Common myeloid progenitor, CD34-positive (primary cell): ENCODE measurements at regions not wholly inside any gene's neighbourhood (a gene's known extent, or its start where the extent isn't known, plus 50 kb on each side); places are given as distances from the start of the nearest gene placed in this dataset.

Experiments used
- CTCF ChIA-PET: fragments of 350-600 bp; sonication (Branson Sonifier 250); formaldehyde crosslinking; loops from one replicate; lab custom pipeline; 2021; ENCODE audit warnings: antibody characterized with exemption; lab: Charles Lee
- POLR2A ChIA-PET: fragments of 350-600 bp; sonication (Branson Sonifier 250); formaldehyde crosslinking; loops from one replicate; lab custom pipeline; 2021; ENCODE audit warnings: antibody characterized with exemption; lab: Charles Lee
- DNase-seq, 3 donors: peaks; one replicate each; pipeline versions ENCODE4 v3.0.0 to v3.0.0-alpha.2; 2013
- H3K27ac ChIP-seq, 2 experiments: 1 replicate in 1 of 2; 2 replicates in 1 of 2; pipeline ENCODE4 v1.7.0; 2013; ENCODE audit warnings: inconsistent platforms in 2 of 2, low read length in 2 of 2, mild to moderate bottlenecking in 2 of 2, low read depth in 1 of 2, moderate library complexity in 1 of 2; ENCODE audit not compliant: severe bottlenecking in 2 of 2, insufficient read depth in 1 of 2, poor library complexity in 1 of 2
- H3K27me3 ChIP-seq, 5 experiments: replicated peaks in 2 of 5; 1 replicate in 3 of 5; 2 replicates in 2 of 5; pipeline versions ENCODE4 v1.6.1 to v1.7.0; 2013; ENCODE audit warnings: low read length in 4 of 5, mild to moderate bottlenecking in 2 of 5, moderate library complexity in 2 of 5, inconsistent platforms in 1 of 5; ENCODE audit not compliant: insufficient read depth in 5 of 5, control insufficient read depth in 4 of 5
- H3K36me3 ChIP-seq, 4 experiments: 1 replicate in 2 of 4; 2 replicates in 2 of 4; pipeline versions ENCODE4 v1.6.1 to v1.7.0; 2013; ENCODE audit warnings: low read length in 3 of 4, control low read depth in 1 of 4, mild to moderate bottlenecking in 1 of 4; ENCODE audit not compliant: control insufficient read depth in 4 of 4, insufficient read depth in 4 of 4
- H3K4me1 ChIP-seq, 4 experiments: 1 replicate in 3 of 4; 2 replicates in 1 of 4; pipeline versions ENCODE4 v1.6.1 to v1.7.1; 2013; ENCODE audit warnings: low read length in 3 of 4, mild to moderate bottlenecking in 3 of 4, control low read depth in 1 of 4, inconsistent platforms in 1 of 4, moderate library complexity in 1 of 4; ENCODE audit not compliant: control insufficient read depth in 4 of 4, insufficient read depth in 4 of 4; ENCODE audit errors: control extremely low read depth in 1 of 4
- H3K4me3 ChIP-seq, 7 experiments: 1 replicate in 4 of 7; 2 replicates in 3 of 7; pipeline versions ENCODE4 v1.5.1 to v1.7.0; 2013; ENCODE audit warnings: mild to moderate bottlenecking in 7 of 7, low read length in 6 of 7, moderate library complexity in 6 of 7, inconsistent platforms in 2 of 7, low read depth in 2 of 7, control low read depth in 1 of 7; ENCODE audit not compliant: insufficient read depth in 4 of 7, control insufficient read depth in 1 of 7; ENCODE audit errors: extremely low read depth in 1 of 7
- H3K9me3 ChIP-seq, 5 experiments: 1 replicate in 4 of 5; 2 replicates in 1 of 5; pipeline versions ENCODE4 v1.6.1 to v1.7.1; 2013; ENCODE audit warnings: low read length in 4 of 5, mild to moderate bottlenecking in 2 of 5, inconsistent platforms in 1 of 5, low read depth in 1 of 5, moderate library complexity in 1 of 5; ENCODE audit not compliant: control insufficient read depth in 4 of 5, insufficient read depth in 2 of 5; ENCODE audit errors: control extremely low read depth in 1 of 5
- WGBS: methylation state at CpG from one replicate; pipeline ENCODE4 v1.1.5; 2013; ENCODE audit not compliant: insufficient coverage; 5-methylcytosine and 5-hydroxymethylcytosine counted together

DNA sequence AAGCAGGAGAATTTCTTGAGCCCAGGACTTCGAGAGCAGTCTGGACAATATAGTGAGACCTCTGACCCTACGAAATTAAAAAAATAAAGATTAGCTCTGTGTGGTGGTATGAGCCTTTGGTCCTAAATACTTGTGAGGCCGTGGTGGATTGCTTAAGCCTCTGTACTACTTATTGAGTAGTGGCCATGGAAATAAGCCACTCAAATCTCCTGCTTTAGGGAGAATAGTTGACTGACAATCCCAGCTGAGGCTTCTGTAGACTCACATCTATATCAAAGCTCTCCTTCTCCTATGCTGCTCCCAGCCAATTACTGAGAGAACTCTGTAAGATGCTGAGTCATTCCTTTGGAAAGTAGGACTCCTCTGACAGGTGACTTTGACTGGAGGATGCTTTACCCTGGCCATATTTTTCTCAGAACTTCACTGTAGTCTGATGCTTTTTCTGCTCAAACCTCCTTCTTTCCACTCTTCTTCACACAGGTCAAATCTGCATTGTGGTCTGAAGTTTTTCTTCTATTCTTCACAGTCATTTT lies 420.2 kb downstream of the SLC6A15 start:
- CTCF ChIA-PET: no interaction called here
- POLR2A ChIA-PET: no interaction called here
- Histone ChIP-seq H3K27ac (no peak overlapping the region), H3K4me1 (no peaks in the 10 kb centered on the region), H3K4me3 (no peak overlapping the region), H3K9me3 (no peaks in the 10 kb centered on the region), H3K27me3 (peaks cover 0 to 1% (median 0%) of the 10 kb centered on the region in 5 experiments), H3K36me3 (no peaks in the 10 kb centered on the region)
- no peak for DNase-seq
- WGBS: 100% methylated on average over 1 of the region's 3 CpGs

DNA sequence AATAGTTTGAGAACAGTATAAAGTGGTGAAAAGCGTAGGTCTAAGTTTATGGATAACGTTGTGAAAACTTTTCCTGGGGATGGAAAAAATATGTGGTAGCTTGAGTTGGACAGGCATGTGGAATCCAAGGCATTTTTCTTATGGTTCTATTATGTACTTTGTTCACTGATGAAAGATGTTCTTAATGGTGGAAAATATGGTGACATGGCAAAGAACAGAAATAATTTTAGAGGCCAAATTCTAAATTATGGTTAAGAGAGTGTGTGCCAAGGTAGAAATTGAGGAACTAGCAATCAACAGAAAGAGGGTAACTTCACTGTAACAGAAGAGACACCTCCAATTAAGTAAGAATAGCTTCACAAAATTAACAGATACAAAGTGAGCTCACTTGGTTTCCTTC lies 427.8 kb downstream of the SLC6A15 start:
- H3K36me3 ChIP-seq: no peaks in the 10 kb centered on the region
- no peaks in the 10 kb centered on the region for H3K27me3 ChIP-seq
- no peak overlapping the region for H3K27ac ChIP-seq
- no peak overlapping the region for H3K4me3 ChIP-seq
- DNase-seq: no peak
- POLR2A ChIA-PET: no interaction called here
- CTCF ChIA-PET: no interaction called here
- no peaks in the 10 kb centered on the region for H3K4me1 ChIP-seq
- H3K9me3 ChIP-seq: no peaks in the 10 kb centered on the region
- WGBS: 100% methylated on average over 2 of the region's 2 CpGs

DNA sequence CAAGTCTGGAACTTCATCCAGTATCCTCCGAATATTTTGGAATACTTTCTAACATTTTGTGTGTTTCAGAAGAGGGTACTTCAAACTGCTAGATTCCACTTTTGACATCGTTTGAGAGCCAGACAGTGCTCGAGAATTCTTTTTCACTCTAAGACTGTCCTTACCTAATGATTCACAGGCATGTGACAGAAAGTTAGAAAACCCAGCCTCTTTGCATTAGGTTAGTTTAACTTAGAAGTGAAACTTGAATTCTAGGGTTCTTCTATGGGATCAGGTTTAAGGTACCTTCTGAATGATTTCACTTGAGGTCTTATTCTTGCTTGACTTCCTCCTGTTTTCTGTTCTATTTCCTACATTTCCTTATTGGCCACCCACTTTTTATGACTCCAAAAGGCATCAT lies 431.8 kb downstream of the SLC6A15 start:
- Histone ChIP-seq H3K27ac (no peak overlapping the region), H3K27me3 (no peaks in the 10 kb centered on the region), H3K36me3 (no peaks in the 10 kb centered on the region), H3K4me3 (no peak overlapping the region), H3K9me3 (no peaks in the 10 kb centered on the region), H3K4me1 (no peaks in the 10 kb centered on the region)
- WGBS: 95% methylated on average over 2 of the region's 3 CpGs
- DNase-seq: no peak
- CTCF ChIA-PET: no interaction called here
- POLR2A ChIA-PET: no interaction called here

DNA sequence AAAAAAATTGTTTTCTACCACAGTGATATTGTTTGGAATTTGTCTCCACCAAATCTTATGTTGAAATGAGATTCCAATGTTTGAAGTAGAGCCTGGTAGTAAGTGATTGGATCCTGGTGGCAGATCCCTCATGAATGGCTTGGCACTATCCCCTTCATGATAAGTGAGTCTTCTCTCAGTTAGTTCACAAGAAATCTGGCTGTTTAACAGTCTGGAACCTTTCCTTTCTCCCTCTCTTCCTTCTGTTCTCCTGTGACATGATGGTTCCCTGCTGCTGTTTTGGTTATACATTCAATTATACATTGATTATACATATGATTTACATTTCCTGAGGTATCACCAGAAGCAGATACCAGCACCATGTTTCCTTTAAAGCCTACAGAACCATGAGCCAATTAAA lies 442.2 kb downstream of the SLC6A15 start:
- Histone ChIP-seq H3K4me1 (no peaks in the 10 kb centered on the region), H3K27me3 (no peaks in the 10 kb centered on the region), H3K9me3 (no peaks in the 10 kb centered on the region), H3K4me3 (no peak overlapping the region), H3K27ac (no peak overlapping the region), H3K36me3 (no peaks in the 10 kb centered on the region)
- POLR2A ChIA-PET: no interaction called here
- CTCF ChIA-PET: no interaction called here
- no peak for DNase-seq

DNA sequence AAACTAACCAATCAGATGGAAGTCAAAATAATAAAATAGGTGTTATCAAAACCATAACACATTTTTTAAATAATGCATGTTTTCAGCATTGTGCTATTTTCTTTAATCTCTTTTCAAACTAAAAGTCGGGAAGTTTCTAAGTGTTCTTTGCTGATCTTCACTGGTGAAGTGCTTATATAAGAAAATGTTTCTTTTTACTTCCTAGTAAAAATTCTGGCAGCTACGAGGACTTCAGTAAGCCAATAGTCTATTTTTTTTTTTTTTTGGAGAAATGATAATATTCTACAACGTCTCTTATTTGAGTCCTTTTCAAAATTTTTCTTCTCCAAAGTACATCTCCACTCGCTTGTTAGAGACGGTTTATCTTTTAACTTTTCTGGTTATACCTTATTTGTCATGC lies 448.0 kb downstream of the SLC6A15 start:
- H3K4me1 ChIP-seq: no peaks in the 10 kb centered on the region
- no peak overlapping the region for H3K4me3 ChIP-seq
- no peaks in the 10 kb centered on the region for H3K9me3 ChIP-seq
- POLR2A ChIA-PET: no interaction called here
- H3K36me3 ChIP-seq: no peaks in the 10 kb centered on the region
- CTCF ChIA-PET: interaction anchor here (0.8 kb wide), 1 partner anchor 253 kb away, joined by 3 read pairs; no protein-coding TSS in a partner anchor
- no CpG with 5 or more reads among the region's 5 CpGs for WGBS
- DNase-seq: no peak
- H3K27me3 ChIP-seq: no peaks in the 10 kb centered on the region
- no peak overlapping the region for H3K27ac ChIP-seq

DNA sequence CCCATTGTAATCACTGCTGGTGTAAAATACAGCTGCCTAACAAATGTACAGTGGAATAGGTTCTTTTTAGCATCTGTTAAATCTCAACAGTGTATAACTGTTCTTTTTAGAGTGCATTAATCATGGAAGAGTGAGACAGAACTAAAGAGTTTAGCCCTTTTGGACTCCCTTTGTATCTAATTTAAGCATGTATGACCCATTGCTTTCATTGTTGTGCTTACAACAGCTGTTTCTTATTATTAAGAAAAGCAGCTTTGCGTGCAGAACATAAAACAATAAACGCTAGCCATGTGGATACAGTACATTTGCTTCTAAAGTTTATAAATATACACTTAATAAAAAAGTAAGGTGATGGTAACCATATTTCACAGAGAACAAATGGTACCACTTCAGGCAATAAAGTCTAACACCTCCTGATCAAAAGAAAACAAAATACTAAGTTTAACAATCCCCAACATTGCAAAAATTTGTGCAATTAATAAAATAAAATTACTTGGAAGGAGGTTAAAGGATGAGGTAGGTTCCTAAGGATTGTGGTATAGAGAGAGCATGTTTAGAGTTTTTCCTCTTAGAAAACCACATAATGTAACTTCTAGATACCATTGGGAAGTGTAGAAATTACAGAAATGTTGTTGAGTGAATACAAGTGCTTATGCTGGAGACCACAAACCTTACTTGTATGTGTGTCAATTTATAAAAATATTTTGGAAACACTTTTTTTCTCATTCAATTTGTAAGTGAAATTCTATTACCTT lies 448.7 kb downstream of the SLC6A15 start:
- ChIA-PET CTCF (no interaction called here), POLR2A (no interaction called here)
- no peak overlapping the region for H3K27ac ChIP-seq
- H3K4me1 ChIP-seq: no peaks in the 10 kb centered on the region
- H3K9me3 ChIP-seq: no peaks in the 10 kb centered on the region
- no peak for DNase-seq
- no peaks in the 10 kb centered on the region for H3K27me3 ChIP-seq
- H3K4me3 ChIP-seq: no peak overlapping the region
- no peaks in the 10 kb centered on the region for H3K36me3 ChIP-seq
- no CpG with 5 or more reads among the region's 2 CpGs for WGBS

GRCh38 chr12:84455598-84455997 lies 457.0 kb downstream of the SLC6A15 start:
- POLR2A ChIA-PET: no interaction called here
- 80% methylated on average over 2 of the region's 2 CpGs for WGBS
- CTCF ChIA-PET: no interaction called here

More at GRCh38 chr12:84455598-84455997, 457.0 kb downstream of the SLC6A15 start:
- H3K9me3 ChIP-seq: no peaks in the 10 kb centered on the region
- no peak overlapping the region for H3K27ac ChIP-seq
- no peaks in the 10 kb centered on the region for H3K4me1 ChIP-seq
- no peak for DNase-seq
- H3K4me3 ChIP-seq: no peak overlapping the region
- H3K27me3 ChIP-seq: no peaks in the 10 kb centered on the region
- no peaks in the 10 kb centered on the region for H3K36me3 ChIP-seq
